ENCODE measurements at regions not wholly inside any gene's neighbourhood (a gene's known extent, or its start where the extent isn't known, plus 50 kb on each side); places are given as distances from the start of the nearest gene placed in this dataset.

DNA sequence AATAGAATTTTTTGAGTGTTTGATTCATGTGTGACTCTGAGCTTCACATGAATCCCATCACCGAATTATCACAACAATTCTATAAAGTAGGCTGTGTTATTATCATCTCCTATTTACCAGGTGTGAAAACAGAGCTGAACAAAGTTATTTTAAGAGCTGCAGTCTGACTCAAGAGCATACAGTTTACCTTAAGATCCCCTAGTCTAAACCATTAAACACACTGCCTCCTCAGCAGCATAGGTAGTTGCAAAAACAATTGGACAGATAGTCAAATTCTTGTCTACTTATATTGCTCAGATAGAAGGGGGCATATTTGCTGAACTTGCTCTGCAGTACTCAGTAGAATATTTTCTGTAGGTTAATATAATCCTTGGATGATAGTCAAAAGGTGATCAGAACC is 219.8 kb upstream of the ATP2B1 start:
- DNase-seq (ENCODE audit: insufficient read length) (no peak), FAIRE-seq (peak; percentile 82)
- no peak for TF ChIP-seq TAF1 (IDR thresholded peaks at IDR 0.05; ENCODE audit: borderline replicate concordance, low read depth, low read length)
- TF ChIP-seq POLR2A (IDR thresholded peaks at IDR 0.05; ENCODE audit: low read depth, low read length), result no peak
- no peak for TF ChIP-seq POLR2AphosphoS5 (IDR thresholded peaks at IDR 0.05; ENCODE audit: low read depth, low read length)

DNA sequence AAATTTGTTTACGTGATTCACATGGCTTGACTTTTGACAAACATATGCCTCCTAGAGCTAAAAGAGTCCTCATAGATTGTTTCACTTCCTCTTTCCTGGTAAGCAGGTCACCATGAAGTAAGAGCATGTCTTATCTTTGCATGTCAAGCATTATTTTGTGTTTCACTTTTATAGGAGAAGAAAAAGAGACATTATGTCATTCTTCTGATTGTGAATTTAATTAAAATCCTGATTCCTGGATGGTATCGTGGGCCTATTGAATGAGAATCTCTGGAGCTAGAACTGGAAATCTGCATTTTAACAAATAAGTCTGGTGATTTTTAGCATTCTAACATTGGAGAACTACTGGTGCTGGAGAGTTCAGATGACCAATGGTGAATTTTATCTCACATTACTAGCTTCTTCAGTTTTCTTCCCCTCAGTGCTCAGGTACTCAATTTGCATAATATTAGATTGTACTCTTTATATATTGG is 218.6 kb upstream of the ATP2B1 start:
- DNase-seq (ENCODE audit: insufficient read length) (peak; percentile 14), FAIRE-seq (peak; percentile 89)

GRCh38 chr12:89924191-89924590 is 215.6 kb upstream of the ATP2B1 start:
- FAIRE-seq, result no peak
- no peak for DNase-seq (ENCODE audit: insufficient read length)
- TF ChIP-seq POLR2A (IDR thresholded peaks at IDR 0.05; ENCODE audit: low read depth, low read length), result no peak
- no peak for TF ChIP-seq TAF1 (IDR thresholded peaks at IDR 0.05; ENCODE audit: borderline replicate concordance, low read depth, low read length)
- TF ChIP-seq POLR2AphosphoS5 (IDR thresholded peaks at IDR 0.05; ENCODE audit: low read depth, low read length), result no peak

More for the DNA sequence above, 218.6 kb upstream of the ATP2B1 start:
- TF ChIP-seq TAF1 (IDR thresholded peaks at IDR 0.05; ENCODE audit: borderline replicate concordance, low read depth, low read length) (no peak), POLR2AphosphoS5 (IDR thresholded peaks at IDR 0.05; ENCODE audit: low read depth, low read length) (no peak), POLR2A (IDR thresholded peaks at IDR 0.05; ENCODE audit: low read depth, low read length) (no peak)

- FAIRE-seq, result no peak
- TF ChIP-seq POLR2A (IDR thresholded peaks at IDR 0.05; ENCODE audit: low read depth, low read length), result no peak
- TF ChIP-seq TAF1 (IDR thresholded peaks at IDR 0.05; ENCODE audit: borderline replicate concordance, low read depth, low read length), result no peak
- no peak for TF ChIP-seq POLR2AphosphoS5 (IDR thresholded peaks at IDR 0.05; ENCODE audit: low read depth, low read length)
- DNase-seq (ENCODE audit: insufficient read length), result no peak
These were observed 214.5 kb upstream of the ATP2B1 start for GRCh38 chr12:89923091-89923490.

DNA sequence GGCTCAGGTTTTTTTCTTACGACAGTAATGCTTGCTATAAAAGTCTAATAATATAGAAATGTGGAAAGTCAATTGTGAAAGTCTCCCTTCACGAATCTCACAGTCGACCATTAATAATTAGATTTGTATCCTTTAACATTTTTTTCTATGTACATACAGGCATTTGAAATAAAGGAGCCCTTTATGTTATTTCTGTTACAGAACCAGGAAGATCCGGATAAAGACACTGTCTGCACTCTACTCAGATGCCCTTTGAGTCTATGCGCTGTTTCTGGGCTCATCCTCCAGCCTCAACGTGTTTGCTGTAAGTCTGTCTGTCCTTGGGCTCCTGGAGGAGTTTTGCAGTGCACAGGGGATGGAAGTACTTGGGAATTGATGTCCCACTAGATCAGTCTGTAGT is 212.2 kb upstream of the ATP2B1 start:
- TF ChIP-seq TAF1 (IDR thresholded peaks at IDR 0.05; ENCODE audit: borderline replicate concordance, low read depth, low read length) (no peak), POLR2A (IDR thresholded peaks at IDR 0.05; ENCODE audit: low read depth, low read length) (no peak), POLR2AphosphoS5 (IDR thresholded peaks at IDR 0.05; ENCODE audit: low read depth, low read length) (no peak)

GRCh38 chr12:89919241-89919906 is 210.7 kb upstream of the ATP2B1 start:
- FAIRE-seq, result peak; percentile 70
- no peak for TF ChIP-seq TAF1 (IDR thresholded peaks at IDR 0.05; ENCODE audit: borderline replicate concordance, low read depth, low read length)
- TF ChIP-seq POLR2A (IDR thresholded peaks at IDR 0.05; ENCODE audit: low read depth, low read length), result no peak
- no peak for TF ChIP-seq POLR2AphosphoS5 (IDR thresholded peaks at IDR 0.05; ENCODE audit: low read depth, low read length)
- DNase-seq (ENCODE audit: insufficient read length), result no peak

More for the DNA sequence above, 212.2 kb upstream of the ATP2B1 start:
- peak; percentile 42 for FAIRE-seq
- DNase-seq (ENCODE audit: insufficient read length), result no peak

DNA sequence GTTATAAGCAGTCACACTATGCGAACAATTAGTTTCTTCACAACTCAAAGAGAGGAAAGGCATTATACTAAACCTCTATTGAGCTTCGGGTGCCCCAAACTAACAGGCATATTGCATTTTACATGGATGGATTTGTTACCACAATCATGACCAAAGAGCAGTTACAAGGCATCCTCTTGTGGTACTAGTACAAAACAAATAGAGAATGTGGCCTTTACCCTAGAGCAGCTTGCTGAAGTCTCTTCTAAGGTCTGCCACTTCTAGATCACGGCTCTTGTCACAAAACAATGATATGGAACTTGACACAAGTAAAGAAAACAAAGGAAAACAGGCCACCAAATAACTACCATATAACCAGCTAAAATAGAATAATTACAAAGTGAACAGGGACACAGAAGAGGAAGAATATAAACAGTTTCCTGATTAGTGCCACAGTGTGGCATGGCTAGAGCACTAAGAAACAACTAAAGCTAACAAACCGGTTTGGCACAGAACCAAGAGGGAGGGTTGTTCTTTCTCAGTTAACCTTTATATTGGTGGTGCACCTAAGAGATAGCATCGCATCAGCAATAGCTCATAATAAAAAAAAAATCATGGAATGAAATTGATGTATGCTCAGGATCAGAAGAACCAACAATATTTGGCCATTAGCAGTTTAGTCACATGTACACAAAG is 209.7 kb upstream of the ATP2B1 start:
- no peak for FAIRE-seq
- TF ChIP-seq TAF1 (IDR thresholded peaks at IDR 0.05; ENCODE audit: borderline replicate concordance, low read depth, low read length) (no peak), POLR2A (IDR thresholded peaks at IDR 0.05; ENCODE audit: low read depth, low read length) (no peak), POLR2AphosphoS5 (IDR thresholded peaks at IDR 0.05; ENCODE audit: low read depth, low read length) (no peak)
- DNase-seq (ENCODE audit: insufficient read length), result no peak

- FAIRE-seq, result no peak
- TF ChIP-seq POLR2AphosphoS5 (IDR thresholded peaks at IDR 0.05; ENCODE audit: low read depth, low read length) (no peak), POLR2A (IDR thresholded peaks at IDR 0.05; ENCODE audit: low read depth, low read length) (no peak), TAF1 (IDR thresholded peaks at IDR 0.05; ENCODE audit: borderline replicate concordance, low read depth, low read length) (no peak)
These were observed 201.1 kb upstream of the ATP2B1 start for GRCh38 chr12:89909753-89910152.

DNA sequence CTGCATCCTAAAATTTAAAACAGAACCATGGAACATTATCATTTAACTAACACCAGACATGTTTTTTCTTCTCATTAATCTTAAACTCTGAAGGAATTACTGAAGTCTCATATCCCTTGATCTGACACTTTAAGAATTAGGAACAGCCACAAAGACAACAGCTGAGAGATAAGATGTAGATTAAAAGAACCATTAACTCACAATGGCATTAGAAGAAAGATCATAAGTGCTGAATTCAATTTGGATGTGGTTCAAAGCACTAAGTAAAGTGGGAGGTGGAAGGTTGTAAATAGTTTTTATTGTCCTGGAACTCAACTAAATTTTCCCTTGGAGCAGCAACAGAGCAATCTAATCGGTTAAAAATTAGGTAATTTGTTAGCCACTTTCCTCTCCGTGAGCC is 199.0 kb upstream of the ATP2B1 start:
- no peak for TF ChIP-seq POLR2AphosphoS5 (IDR thresholded peaks at IDR 0.05; ENCODE audit: low read depth, low read length)
- TF ChIP-seq TAF1 (IDR thresholded peaks at IDR 0.05; ENCODE audit: borderline replicate concordance, low read depth, low read length), result no peak
- TF ChIP-seq POLR2A (IDR thresholded peaks at IDR 0.05; ENCODE audit: low read depth, low read length), result no peak
- DNase-seq (ENCODE audit: insufficient read length) (no peak), FAIRE-seq (peak; percentile 17)

More at GRCh38 chr12:89909753-89910152, 201.1 kb upstream of the ATP2B1 start:
- DNase-seq (ENCODE audit: insufficient read length), result no peak

- no peak for FAIRE-seq
- no peak for DNase-seq (ENCODE audit: insufficient read length)
- no peak for TF ChIP-seq POLR2AphosphoS5 (IDR thresholded peaks at IDR 0.05; ENCODE audit: low read depth, low read length)
- no peak for TF ChIP-seq POLR2A (IDR thresholded peaks at IDR 0.05; ENCODE audit: low read depth, low read length)
- no peak for TF ChIP-seq TAF1 (IDR thresholded peaks at IDR 0.05; ENCODE audit: borderline replicate concordance, low read depth, low read length)
These were observed 198.2 kb upstream of the ATP2B1 start for GRCh38 chr12:89906824-89907223.

- no peak for DNase-seq (ENCODE audit: insufficient read length)
- FAIRE-seq, result no peak
- TF ChIP-seq POLR2A (IDR thresholded peaks at IDR 0.05; ENCODE audit: low read depth, low read length), result no peak
- TF ChIP-seq TAF1 (IDR thresholded peaks at IDR 0.05; ENCODE audit: borderline replicate concordance, low read depth, low read length), result no peak
- no peak for TF ChIP-seq POLR2AphosphoS5 (IDR thresholded peaks at IDR 0.05; ENCODE audit: low read depth, low read length)
These were observed 197.5 kb upstream of the ATP2B1 start for GRCh38 chr12:89906178-89906577.
